SU-DHL-6 (cell line): ENCODE measurements at regions not wholly inside any gene's neighbourhood (a gene's known extent, or its start where the extent isn't known, plus 50 kb on each side); places are given as distances from the start of the nearest gene placed in this dataset.

ENCODE experiments used
- CTCF ChIP-seq: fragments of 200-600 bp; sonication (generic); IDR thresholded peaks from one replicate; pipeline ENCODE4 v1.5.1; 2017; ENCODE audit warnings: antibody characterized with exemption, mild to moderate bottlenecking, low read length, moderate library complexity; ENCODE audit not compliant: insufficient read depth, poor library complexity, severe bottlenecking
- EZH2phosphoT487 ChIP-seq: fragments of 200-600 bp; sonication (generic), shearing (Covaris generic); conservative IDR thresholded peaks from 2 replicates; pipeline ENCODE4 v1.6.1; 2018; ENCODE audit warnings: mild to moderate bottlenecking, antibody characterized with exemption, low read length, moderate library complexity, mixed read lengths

- TF ChIP-seq EZH2phosphoT487 (no peak), CTCF (no peak)
Measured at GRCh38 chr16:54370278-54371040, 83.9 kb upstream of the IRX3 start.
